DND-41 (cell line): ENCODE measurements at regions not wholly inside any gene's neighbourhood (a gene's known extent, or its start where the extent isn't known, plus 50 kb on each side); places are given as distances from the start of the nearest gene placed in this dataset.

Source experiments
- ATAC-seq: fragments of 200-7000 bp; cut with Tn5 transposase; 3 replicates; pipeline ENCODE4 v1.9.1; 2021; ENCODE audit warnings: low read depth; ENCODE audit not compliant: insufficient read depth
- DNase-seq: peaks from one replicate; pipeline ENCODE4 v3.0.0-alpha.2; 2020
- H2AFZ ChIP-seq: 2 replicates; pipeline ENCODE4 v1.6.0; 2012; ENCODE audit warnings: low read depth, low read length
- H3K27ac ChIP-seq: 2 replicates; pipeline ENCODE4 v1.5.1; 2012; ENCODE audit warnings: low read length, inconsistent platforms
- H3K27me3 ChIP-seq: fragments of 200-600 bp; sonication (generic); 2 replicates; pipeline ENCODE4 v1.6.0; 2012; ENCODE audit warnings: low read length, mild to moderate bottlenecking, inconsistent platforms; ENCODE audit not compliant: insufficient read depth, poor library complexity
- H3K36me3 ChIP-seq: 2 replicates; pipeline ENCODE4 v1.5.1; 2012; ENCODE audit warnings: low read length, inconsistent platforms; ENCODE audit not compliant: insufficient read depth
- H3K4me1 ChIP-seq: 2 replicates; pipeline ENCODE4 v1.5.1; 2012; ENCODE audit warnings: mild to moderate bottlenecking, low read length; ENCODE audit not compliant: insufficient read depth
- H3K4me2 ChIP-seq: 2 replicates; pipeline ENCODE4 v1.6.0; 2012; ENCODE audit warnings: mild to moderate bottlenecking, moderate library complexity, low read length, inconsistent platforms; ENCODE audit not compliant: insufficient read depth
- H3K4me3 ChIP-seq, 2 experiments: fragments of 200-600 bp in 1 of 2; shearing (Covaris generic) in 1 of 2; 2 replicates each; pipeline ENCODE4 v1.5.1; 2012 to 2016; ENCODE audit warnings: inconsistent platforms in 2 of 2, low read length in 2 of 2, mild to moderate bottlenecking in 2 of 2, low read depth in 1 of 2, moderate library complexity in 1 of 2
- H3K79me2 ChIP-seq: 2 replicates; pipeline ENCODE4 v1.6.0; 2012; ENCODE audit warnings: low read length, inconsistent platforms; ENCODE audit not compliant: insufficient read depth
- H3K9ac ChIP-seq: 2 replicates; pipeline ENCODE4 v1.6.0; 2012; ENCODE audit warnings: low read depth, mild to moderate bottlenecking, inconsistent platforms, low read length, moderate library complexity
- H3K9me3 ChIP-seq: 2 replicates; pipeline ENCODE4 v1.5.1; 2012; ENCODE audit warnings: low read length, moderate library complexity, mild to moderate bottlenecking, inconsistent platforms; ENCODE audit not compliant: insufficient read depth, severe bottlenecking
- H4K20me1 ChIP-seq: 2 replicates; pipeline ENCODE4 v1.6.0; 2012; ENCODE audit warnings: low read length; ENCODE audit not compliant: insufficient read depth
- CTCF ChIP-seq: IDR thresholded peaks from 2 replicates; pipeline ENCODE4 v1.5.1; 2012; ENCODE audit warnings: borderline replicate concordance, low read length, moderate library complexity, mild to moderate bottlenecking; ENCODE audit not compliant: poor library complexity, severe bottlenecking; ENCODE audit errors: extremely low read depth
- EZH2 ChIP-seq: IDR thresholded peaks from 3 replicates; pipeline ENCODE4 v1.6.1; 2012; ENCODE audit warnings: borderline replicate concordance, low read depth, mild to moderate bottlenecking, moderate library complexity, low read length, inconsistent platforms; ENCODE audit not compliant: severe bottlenecking

- TF ChIP-seq EZH2, result no peak
- TF ChIP-seq CTCF, result no peak
- no peak for DNase-seq
- Histone ChIP-seq H3K9me3 (no peaks in the 10 kb centered on the region), H3K9ac (no peak overlapping the region), H3K79me2 (no peaks in the 10 kb centered on the region), H2AFZ (no peak overlapping the region), H3K27me3 (no peaks in the 10 kb centered on the region), H3K27ac (no peak overlapping the region), H3K36me3 (no peaks in the 10 kb centered on the region), H3K4me1 (no peaks in the 10 kb centered on the region), H3K4me3 (no peak overlapping the region), H4K20me1 (no peaks in the 10 kb centered on the region), H3K4me2 (no peak overlapping the region)
- ATAC-seq, result no peak
Measured at GRCh38 chr2:19408592-19408991, 50.2 kb upstream of the OSR1 start.
